GM12865 (cell line): ENCODE measurements at regions not wholly inside any gene's neighbourhood (a gene's known extent, or its start where the extent isn't known, plus 50 kb on each side); places are given as distances from the start of the nearest gene placed in this dataset.

ENCODE experiments used
- DNase-seq: peaks from one replicate; pipeline ENCODE4 v3.0.0; 2010; ENCODE audit warnings: low read depth
- H3K4me3 ChIP-seq: 2 replicates; pipeline ENCODE4 v1.5.1; 2011; ENCODE audit warnings: mild to moderate bottlenecking, low read depth, low read length, control low read depth
- TF ChIP-seq, protein P1 (sequence below): IDR thresholded peaks from 2 replicates; pipeline ENCODE4 v1.5.1; 2011; ENCODE audit warnings: low read length, control low read depth, low read depth, inconsistent platforms; ENCODE audit not compliant: insufficient read depth; ENCODE audit errors: missing control alignments

DNA sequence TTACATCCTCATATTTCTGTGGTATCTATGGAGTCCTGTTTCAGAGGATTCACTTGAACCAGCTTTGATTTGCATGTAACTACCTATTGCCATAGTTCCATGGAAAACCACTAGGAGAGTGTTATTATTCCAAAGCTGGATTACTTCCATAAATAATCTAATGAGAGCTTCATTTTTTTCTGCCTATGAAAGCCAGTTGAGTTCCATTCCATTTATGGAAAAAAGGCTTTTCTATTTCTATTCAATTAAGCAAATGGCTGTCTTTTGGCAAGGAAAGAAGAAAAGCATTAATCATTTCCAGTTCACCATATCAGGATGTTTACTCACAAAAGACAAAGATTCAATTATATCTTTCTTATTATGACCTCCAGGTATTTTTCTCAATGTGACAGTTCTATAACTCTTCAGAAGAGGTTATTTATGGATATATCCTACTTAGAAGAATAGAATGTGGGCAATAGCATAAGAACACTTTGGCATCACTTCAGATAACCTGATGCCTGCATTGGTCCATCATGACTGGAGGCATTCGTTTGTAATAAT lies 259.9 kb upstream of the ZPLD1 start:
- no peak for DNase-seq
- no peak overlapping the region for H3K4me3 ChIP-seq
- TF ChIP-seq, protein P1, sequence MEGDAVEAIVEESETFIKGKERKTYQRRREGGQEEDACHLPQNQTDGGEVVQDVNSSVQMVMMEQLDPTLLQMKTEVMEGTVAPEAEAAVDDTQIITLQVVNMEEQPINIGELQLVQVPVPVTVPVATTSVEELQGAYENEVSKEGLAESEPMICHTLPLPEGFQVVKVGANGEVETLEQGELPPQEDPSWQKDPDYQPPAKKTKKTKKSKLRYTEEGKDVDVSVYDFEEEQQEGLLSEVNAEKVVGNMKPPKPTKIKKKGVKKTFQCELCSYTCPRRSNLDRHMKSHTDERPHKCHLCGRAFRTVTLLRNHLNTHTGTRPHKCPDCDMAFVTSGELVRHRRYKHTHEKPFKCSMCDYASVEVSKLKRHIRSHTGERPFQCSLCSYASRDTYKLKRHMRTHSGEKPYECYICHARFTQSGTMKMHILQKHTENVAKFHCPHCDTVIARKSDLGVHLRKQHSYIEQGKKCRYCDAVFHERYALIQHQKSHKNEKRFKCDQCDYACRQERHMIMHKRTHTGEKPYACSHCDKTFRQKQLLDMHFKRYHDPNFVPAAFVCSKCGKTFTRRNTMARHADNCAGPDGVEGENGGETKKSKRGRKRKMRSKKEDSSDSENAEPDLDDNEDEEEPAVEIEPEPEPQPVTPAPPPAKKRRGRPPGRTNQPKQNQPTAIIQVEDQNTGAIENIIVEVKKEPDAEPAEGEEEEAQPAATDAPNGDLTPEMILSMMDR: no peak

DNA sequence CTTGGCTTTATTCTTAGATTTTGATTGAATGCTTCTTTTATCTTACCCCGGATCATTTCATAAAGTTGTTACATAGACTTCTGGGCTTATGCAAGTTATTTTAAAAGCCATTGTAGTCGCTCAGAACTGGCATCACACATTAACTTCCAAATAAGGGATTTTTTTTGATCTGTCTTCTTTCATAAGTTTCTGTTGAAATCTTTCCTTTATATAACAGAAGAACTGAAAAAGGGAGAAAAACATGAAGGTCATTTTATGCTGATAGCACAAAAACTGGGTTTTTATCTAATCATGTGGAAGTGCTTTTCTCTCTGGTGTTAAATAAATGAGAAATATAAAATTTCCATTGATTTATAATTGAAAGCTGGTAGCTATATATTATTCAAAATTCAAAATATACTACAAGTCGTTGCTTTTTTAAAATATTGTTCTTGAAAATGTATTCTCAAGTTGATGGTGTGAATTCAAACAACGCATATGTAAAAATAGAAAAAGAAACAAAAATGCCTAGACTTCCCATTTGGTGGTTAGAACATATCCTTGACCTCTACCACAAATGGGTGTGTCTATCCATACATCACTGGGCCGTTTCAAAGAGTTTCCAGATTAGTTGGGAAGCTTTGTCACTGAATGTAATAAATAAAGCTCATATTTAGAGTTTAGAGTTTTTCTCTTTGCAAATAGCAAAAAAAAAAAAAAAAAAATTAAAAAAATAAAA lies 258.3 kb upstream of the ZPLD1 start:
- TF ChIP-seq, protein P1: no peak
- H3K4me3 ChIP-seq: no peak overlapping the region
- DNase-seq: no peak

DNA sequence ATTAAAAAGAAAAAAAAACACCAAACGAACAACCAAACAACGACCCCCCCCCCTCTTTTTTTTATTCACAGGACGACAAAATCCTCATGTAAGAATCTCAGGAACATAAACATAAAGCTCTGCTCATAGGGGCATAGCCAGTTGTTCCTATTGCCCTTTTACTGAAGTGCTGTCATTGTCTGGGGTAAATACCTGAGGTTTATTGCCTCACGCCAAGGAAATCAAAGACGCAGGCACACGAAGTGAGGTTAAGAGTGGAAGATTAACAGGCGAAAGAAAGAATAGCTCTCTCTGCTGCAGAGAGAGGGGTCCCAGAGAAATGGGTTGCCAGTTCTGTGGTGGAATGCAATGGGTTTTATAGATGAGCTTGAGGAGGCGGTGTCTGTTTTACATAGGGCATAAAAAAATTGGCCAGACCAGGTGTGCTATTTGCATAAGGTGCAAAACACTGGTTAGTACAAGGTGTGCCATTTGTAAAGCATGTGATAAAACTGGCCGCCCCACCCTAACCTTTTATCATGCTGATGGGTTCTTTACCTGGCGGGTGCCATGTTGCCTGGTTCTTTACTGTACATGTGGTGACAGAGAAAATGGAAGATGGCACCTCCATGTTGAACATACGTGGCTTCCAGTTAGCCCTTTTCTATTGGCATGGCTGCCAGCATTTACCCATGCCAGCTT lies 257.6 kb upstream of the ZPLD1 start:
- no peak for DNase-seq
- no peak overlapping the region for H3K4me3 ChIP-seq
- TF ChIP-seq, protein P1: no peak

DNA sequence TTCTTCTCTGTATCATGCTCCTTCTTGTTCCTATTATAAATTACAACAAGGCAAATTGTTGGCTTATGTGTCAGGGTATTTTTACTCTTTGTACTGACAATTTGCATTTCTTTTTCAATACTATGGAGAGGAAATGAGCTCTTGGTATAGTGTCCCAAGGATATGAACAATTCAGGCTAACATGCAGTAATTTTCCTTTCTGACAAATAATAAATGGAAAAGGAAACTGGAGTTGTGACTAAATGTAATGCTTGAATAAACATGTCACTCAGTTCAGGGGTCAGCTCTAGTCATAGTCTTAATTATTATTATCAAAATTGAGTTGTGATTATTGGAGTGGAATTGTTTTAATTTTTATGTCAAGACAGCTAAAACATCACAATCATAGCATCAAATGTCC lies 256.0 kb upstream of the ZPLD1 start:
- no peak for DNase-seq
- TF ChIP-seq, protein P1: no peak
- no peak overlapping the region for H3K4me3 ChIP-seq

DNA sequence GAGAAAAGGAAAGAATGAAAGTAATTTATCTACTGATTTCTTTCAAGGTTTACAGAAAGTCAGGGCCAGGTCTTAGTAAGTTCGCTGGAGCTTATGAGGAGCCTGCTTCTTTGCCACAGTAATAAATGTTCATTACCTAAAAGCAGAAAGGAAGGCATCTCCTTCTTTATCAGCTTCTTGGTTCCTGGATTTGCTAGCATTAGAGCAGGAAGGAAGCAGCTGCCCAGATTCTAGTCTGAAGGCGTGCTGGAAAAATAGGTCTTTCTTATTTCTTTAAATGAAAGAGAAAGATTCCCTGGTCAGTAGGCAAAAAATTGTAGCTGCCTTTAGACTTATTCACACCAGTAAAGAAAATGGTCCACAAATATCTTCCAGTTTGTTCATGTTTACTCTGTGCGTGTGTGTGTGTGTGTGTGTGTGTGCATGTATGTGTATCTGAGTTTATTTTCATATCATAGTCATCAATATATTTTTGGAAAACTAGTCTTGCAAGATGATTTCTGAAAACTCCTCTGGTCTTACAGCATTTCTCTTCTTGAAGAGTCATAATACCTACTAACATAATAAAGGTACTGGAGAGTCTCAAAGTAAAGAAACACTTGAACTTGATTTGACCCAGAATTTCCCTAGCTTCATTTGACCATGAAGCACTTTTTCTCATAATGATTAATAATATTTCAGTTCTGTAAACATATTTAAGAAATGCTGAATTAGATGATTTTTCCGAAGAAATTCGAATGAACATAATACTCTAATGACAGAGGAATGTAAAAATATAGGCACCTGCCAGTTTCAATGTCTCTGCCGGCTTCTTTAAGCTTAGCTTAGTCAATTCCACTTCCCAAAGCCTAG lies 255.3 kb upstream of the ZPLD1 start:
- no peak overlapping the region for H3K4me3 ChIP-seq
- peak; percentile 28 for DNase-seq

DNA sequence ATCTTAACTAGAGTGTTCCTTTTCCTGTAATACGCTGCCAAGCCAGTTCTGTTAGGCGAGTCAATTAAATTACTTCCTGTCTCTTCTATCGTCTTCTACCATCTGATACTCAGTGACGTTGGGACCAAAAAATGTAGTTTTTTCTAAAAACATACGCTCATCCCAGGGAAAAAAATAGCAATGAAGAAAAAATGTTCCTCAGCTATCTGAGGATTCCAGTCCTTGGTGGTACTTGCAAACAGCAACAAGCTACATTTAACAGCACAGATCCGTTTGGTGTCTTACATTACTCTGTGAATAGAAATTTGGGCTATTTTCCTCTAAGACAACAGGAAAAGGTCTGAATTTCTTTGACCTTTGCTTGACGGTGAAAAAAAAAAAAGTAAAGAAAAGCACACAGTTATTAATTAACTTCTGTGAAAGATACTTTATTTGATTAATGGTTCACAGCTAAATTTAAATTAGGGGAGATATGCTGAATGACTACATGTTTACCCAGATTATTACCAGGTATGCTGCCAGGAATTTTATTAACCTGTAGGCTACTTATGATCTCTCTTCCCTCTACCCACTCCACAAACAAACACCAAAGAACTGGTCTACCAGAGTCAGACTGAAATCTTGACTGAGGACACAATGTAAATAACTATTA lies 254.4 kb upstream of the ZPLD1 start:
- DNase-seq: no peak
- H3K4me3 ChIP-seq: no peak overlapping the region
- TF ChIP-seq, protein P1: no peak

More for the DNA sequence above, 255.3 kb upstream of the ZPLD1 start:
- TF ChIP-seq, protein P1: no peak
